ENCODE measurements at regions not wholly inside any gene's neighbourhood (a gene's known extent, or its start where the extent isn't known, plus 50 kb on each side); places are given as distances from the start of the nearest gene placed in this dataset.
"Not testable (repeated sequence)": the region's sequence is repeated elsewhere in the genome, so short reads cannot be mapped to it uniquely, and the experiment has no call there.

DNA sequence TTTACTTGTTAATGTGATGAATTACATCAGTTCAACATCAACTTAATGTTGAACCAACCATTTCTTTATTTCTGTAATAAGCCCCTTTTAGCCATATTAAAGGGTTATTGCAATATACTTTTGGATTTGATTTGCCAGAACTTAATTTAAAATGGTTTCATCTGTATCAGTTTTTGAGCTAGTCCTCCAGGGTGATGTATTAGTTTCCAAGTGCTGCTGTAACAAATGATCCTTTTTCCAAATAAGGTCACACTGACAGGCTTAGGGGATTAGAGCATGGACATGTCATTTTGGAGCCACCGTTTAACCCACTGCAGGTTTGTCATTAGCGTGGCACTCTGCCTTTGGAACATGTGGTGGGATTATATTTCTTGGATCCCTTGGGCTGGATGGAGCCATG is 244.8 kb upstream of the PLPP4 start:
- no CpG with 5 or more reads among the region's 2 CpGs for WGBS (ENCODE audit: extremely low coverage, insufficient read length, low lambda C conversion rate)
- Histone ChIP-seq H3K9me3 (ENCODE audit: control insufficient read depth, low read depth, low read length) (no peaks in the 10 kb centered on the region), H2BK120ac (ENCODE audit: low read depth, low read length, poor library complexity, severe bottlenecking) (no peak overlapping the region), H3K23me2 (ENCODE audit: insufficient read length, low read depth, low read length, poor library complexity, severe bottlenecking) (no peaks in the 10 kb centered on the region), H3K27ac (ENCODE audit: insufficient read length, low read depth, low read length) (no peak overlapping the region), H2BK5ac (ENCODE audit: insufficient read length, low read length) (no peak overlapping the region), H3K79me2 (ENCODE audit: insufficient read depth, low read length) (no peaks in the 10 kb centered on the region), H3K27me3 (ENCODE audit: insufficient read depth, low read length) (no peaks in the 10 kb centered on the region), H2BK15ac (ENCODE audit: low read depth, low read length) (no peak overlapping the region), H4K91ac (ENCODE audit: insufficient read length, low read depth, low read length) (no peak overlapping the region), H3K23ac (ENCODE audit: insufficient read length, low read depth, low read length) (no peak overlapping the region), H2AK5ac (ENCODE audit: insufficient read length, low read length) (no peak overlapping the region), H3K4me1 (ENCODE audit: insufficient read depth, low read length) (no peaks in the 10 kb centered on the region; the same call in 1 of the 2 replicates), H4K8ac (replicated peaks; ENCODE audit: insufficient read length, low read depth, low read length) (no peak overlapping the region), H3K56ac (ENCODE audit: insufficient read length, low read depth, low read length) (no peak overlapping the region), H3K4ac (ENCODE audit: low read depth, low read length) (no peak overlapping the region), H2BK12ac (ENCODE audit: insufficient read length, low read depth, low read length) (no peak overlapping the region), H3K4me2 (ENCODE audit: insufficient read depth, insufficient read length, low read length) (no peak overlapping the region), H3K18ac (ENCODE audit: insufficient read length, low read depth, low read length) (no peak overlapping the region), H2AFZ (ENCODE audit: low read length) (no peak overlapping the region), H4K20me1 (ENCODE audit: control insufficient read depth, insufficient read depth, insufficient read length) (no peaks in the 10 kb centered on the region), H3T11ph (ENCODE audit: low read length) (no peak overlapping the region), H3K14ac (ENCODE audit: insufficient read depth, low read length) (no peak overlapping the region), H3K79me1 (ENCODE audit: insufficient read depth, low read depth, low read length, poor library complexity, severe bottlenecking) (no peaks in the 10 kb centered on the region), H2BK20ac (ENCODE audit: low read depth, low read length, poor library complexity, severe bottlenecking) (no peak overlapping the region), H4K5ac (ENCODE audit: insufficient read length, low read depth, low read length) (no peak overlapping the region), H3K9ac (ENCODE audit: extremely low read depth, insufficient read length, low read length) (no peak overlapping the region)
- H3K9me3 Mint-ChIP-seq: peaks cover 8 to 16% of the 10 kb centered on the region in 2 experiments
- no peaks in the 10 kb centered on the region for H3K27me3 Mint-ChIP-seq (ENCODE audit: low read depth)
- H3K36me3 Mint-ChIP-seq (ENCODE audit: insufficient read depth in 1 of 3, low read depth in 3 of 3): peaks cover 2 to 9% (median 2%) of the 10 kb centered on the region in 3 experiments; a peak in 5 of 7 replicates
- TF ChIP-seq, protein P1, sequence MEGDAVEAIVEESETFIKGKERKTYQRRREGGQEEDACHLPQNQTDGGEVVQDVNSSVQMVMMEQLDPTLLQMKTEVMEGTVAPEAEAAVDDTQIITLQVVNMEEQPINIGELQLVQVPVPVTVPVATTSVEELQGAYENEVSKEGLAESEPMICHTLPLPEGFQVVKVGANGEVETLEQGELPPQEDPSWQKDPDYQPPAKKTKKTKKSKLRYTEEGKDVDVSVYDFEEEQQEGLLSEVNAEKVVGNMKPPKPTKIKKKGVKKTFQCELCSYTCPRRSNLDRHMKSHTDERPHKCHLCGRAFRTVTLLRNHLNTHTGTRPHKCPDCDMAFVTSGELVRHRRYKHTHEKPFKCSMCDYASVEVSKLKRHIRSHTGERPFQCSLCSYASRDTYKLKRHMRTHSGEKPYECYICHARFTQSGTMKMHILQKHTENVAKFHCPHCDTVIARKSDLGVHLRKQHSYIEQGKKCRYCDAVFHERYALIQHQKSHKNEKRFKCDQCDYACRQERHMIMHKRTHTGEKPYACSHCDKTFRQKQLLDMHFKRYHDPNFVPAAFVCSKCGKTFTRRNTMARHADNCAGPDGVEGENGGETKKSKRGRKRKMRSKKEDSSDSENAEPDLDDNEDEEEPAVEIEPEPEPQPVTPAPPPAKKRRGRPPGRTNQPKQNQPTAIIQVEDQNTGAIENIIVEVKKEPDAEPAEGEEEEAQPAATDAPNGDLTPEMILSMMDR (conservative IDR thresholded peaks at IDR 0.05): no peak
- no peak overlapping the region for H3K27ac Mint-ChIP-seq
- no peak for DNase-seq
- no peak overlapping the region for H3K4me3 Mint-ChIP-seq
- H3K4me1 Mint-ChIP-seq: no peaks in the 10 kb centered on the region

DNA sequence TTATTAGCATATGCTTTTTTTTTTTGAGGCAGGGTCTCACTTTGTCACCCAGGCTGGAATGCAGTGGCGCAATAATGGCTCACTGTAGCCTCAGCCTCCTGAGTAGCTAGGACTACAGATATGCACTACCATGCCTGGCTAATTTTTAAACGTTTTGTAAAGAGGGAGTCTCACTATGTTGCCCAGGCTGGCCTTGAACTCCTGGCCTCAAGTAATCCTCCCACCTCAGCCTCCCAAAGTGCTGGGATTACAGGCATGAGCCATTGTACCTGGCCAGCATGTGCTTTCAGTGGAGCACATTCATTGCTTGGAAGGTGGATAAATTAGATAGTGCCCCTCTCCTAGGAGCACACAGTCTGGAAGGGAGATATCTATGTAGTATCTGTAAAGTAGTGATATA is 243.7 kb upstream of the PLPP4 start:
- not testable (repeated sequence) for H2AK5ac ChIP-seq (ENCODE audit: insufficient read length, low read length); H4K91ac ChIP-seq (ENCODE audit: insufficient read length, low read depth, low read length); H3K4me1 Mint-ChIP-seq; H3K14ac ChIP-seq (ENCODE audit: insufficient read depth, low read length); H3K27me3 Mint-ChIP-seq (ENCODE audit: low read depth); H4K20me1 ChIP-seq (ENCODE audit: control insufficient read depth, insufficient read depth, insufficient read length); H3K4me3 Mint-ChIP-seq; H2BK12ac ChIP-seq (ENCODE audit: insufficient read length, low read depth, low read length); DNase-seq; H3T11ph ChIP-seq (ENCODE audit: low read length); H3K27ac ChIP-seq (ENCODE audit: insufficient read length, low read depth, low read length); H3K4me1 ChIP-seq (ENCODE audit: insufficient read depth, low read length); H3K27me3 ChIP-seq (ENCODE audit: insufficient read depth, low read length); H3K23ac ChIP-seq (ENCODE audit: insufficient read length, low read depth, low read length); H2BK20ac ChIP-seq (ENCODE audit: low read depth, low read length, poor library complexity, severe bottlenecking); H3K9me3 ChIP-seq (ENCODE audit: control insufficient read depth, low read depth, low read length); H3K36me3 Mint-ChIP-seq (ENCODE audit: insufficient read depth in 1 of 3, low read depth in 3 of 3); H3K79me2 ChIP-seq (ENCODE audit: insufficient read depth, low read length); H3K9ac ChIP-seq (ENCODE audit: extremely low read depth, insufficient read length, low read length); H3K4me2 ChIP-seq (ENCODE audit: insufficient read depth, insufficient read length, low read length); H3K18ac ChIP-seq (ENCODE audit: insufficient read length, low read depth, low read length); H3K79me1 ChIP-seq (ENCODE audit: insufficient read depth, low read depth, low read length, poor library complexity, severe bottlenecking); H3K56ac ChIP-seq (ENCODE audit: insufficient read length, low read depth, low read length); H4K5ac ChIP-seq (ENCODE audit: insufficient read length, low read depth, low read length); H3K4ac ChIP-seq (ENCODE audit: low read depth, low read length); H3K23me2 ChIP-seq (ENCODE audit: insufficient read length, low read depth, low read length, poor library complexity, severe bottlenecking); H3K27ac Mint-ChIP-seq; H2BK120ac ChIP-seq (ENCODE audit: low read depth, low read length, poor library complexity, severe bottlenecking); H2BK15ac ChIP-seq (ENCODE audit: low read depth, low read length); H4K8ac ChIP-seq (replicated peaks; ENCODE audit: insufficient read length, low read depth, low read length); H2BK5ac ChIP-seq (ENCODE audit: insufficient read length, low read length); H2AFZ ChIP-seq (ENCODE audit: low read length)
- WGBS (ENCODE audit: extremely low coverage, insufficient read length, low lambda C conversion rate): no CpG with 5 or more reads among the region's 2 CpGs
- H3K9me3 Mint-ChIP-seq: peaks cover 8 to 16% of the 10 kb centered on the region in 2 experiments

Measured in H9 (cell line).